HG03439 (cell line): ENCODE measurements at regions not wholly inside any gene's neighbourhood (a gene's known extent, or its start where the extent isn't known, plus 50 kb on each side); places are given as distances from the start of the nearest gene placed in this dataset.
"Not testable (repeated sequence)": the region's sequence is repeated elsewhere in the genome, so short reads cannot be mapped to it uniquely, and the experiment has no call there.

Experiments used
- ATAC-seq: cut with Tn5 transposase; IDR thresholded peaks from one replicate; pipeline ENCODE4 v1.9.1; 2021; ENCODE audit warnings: mild to moderate bottlenecking, moderate library complexity; ENCODE audit not compliant: unreplicated experiment

- no peak for ATAC-seq
These were observed 142.9 kb downstream of the TPBG start for GRCh38 chr6:82506526-82506925.

GRCh38 chr6:82507112-82507511 is 143.5 kb downstream of the TPBG start:
- ATAC-seq = no peak

GRCh38 chr6:82511546-82511945 is 147.9 kb downstream of the TPBG start:
- no peak for ATAC-seq

- not testable (repeated sequence) for ATAC-seq
These were observed 154.3 kb downstream of the TPBG start for GRCh38 chr6:82517896-82518295.

- no peak for ATAC-seq
These were observed 157.8 kb downstream of the TPBG start for GRCh38 chr6:82521369-82521768.

GRCh38 chr6:82521861-82522260 is 158.2 kb downstream of the TPBG start:
- no peak for ATAC-seq

- ATAC-seq = no peak
These were observed 160.4 kb downstream of the TPBG start for GRCh38 chr6:82524031-82524430.

GRCh38 chr6:82525775-82526495 is 162.3 kb downstream of the TPBG start:
- no peak for ATAC-seq

- not testable (repeated sequence) for ATAC-seq
These were observed 166.4 kb downstream of the TPBG start for GRCh38 chr6:82529960-82530460.

GRCh38 chr6:82534876-82535275 is 171.3 kb downstream of the TPBG start:
- no peak for ATAC-seq

- ATAC-seq = not testable (repeated sequence)
These were observed 185.9 kb downstream of the TPBG start for GRCh38 chr6:82549480-82549879.

- ATAC-seq = not testable (repeated sequence)
These were observed 187.7 kb downstream of the TPBG start for GRCh38 chr6:82551311-82551710.

GRCh38 chr6:82551831-82552230 is 188.2 kb downstream of the TPBG start:
- ATAC-seq = no peak

GRCh38 chr6:82553863-82554531 is 190.4 kb downstream of the TPBG start:
- no peak for ATAC-seq

GRCh38 chr6:82554666-82555065 is 191.0 kb downstream of the TPBG start:
- ATAC-seq = no peak

- ATAC-seq = no peak
These were observed 192.2 kb downstream of the TPBG start for GRCh38 chr6:82555801-82556200.

GRCh38 chr6:82558531-82558930 is 194.9 kb downstream of the TPBG start:
- ATAC-seq = not testable (repeated sequence)

- no peak for ATAC-seq
These were observed 204.0 kb downstream of the TPBG start for GRCh38 chr6:82567621-82568020.

- peak; percentile 98 for ATAC-seq
These were observed 204.8 kb downstream of the TPBG start for GRCh38 chr6:82568290-82568993.

- ATAC-seq = no peak
These were observed 205.4 kb downstream of the TPBG start for GRCh38 chr6:82569022-82569421.

GRCh38 chr6:82570083-82570482 is 206.5 kb downstream of the TPBG start:
- ATAC-seq = no peak

- ATAC-seq = no peak
These were observed 207.8 kb downstream of the TPBG start for GRCh38 chr6:82571455-82571854.
